GM20000 (cell line): ENCODE measurements at regions not wholly inside any gene's neighbourhood (a gene's known extent, or its start where the extent isn't known, plus 50 kb on each side); places are given as distances from the start of the nearest gene placed in this dataset.

Experiments
- DNase-seq: peaks from one replicate; pipeline ENCODE4 v3.0.0; 2012; ENCODE audit warnings: low spot score
- TF ChIP-seq, protein P1 (sequence below): IDR thresholded peaks from 2 replicates; pipeline ENCODE4 v1.5.1; 2012; ENCODE audit warnings: mild to moderate bottlenecking, control low read depth; ENCODE audit errors: extremely low read depth, missing control alignments

GRCh38 chr2:128876986-128877983 is 558.6 kb upstream of the HS6ST1 start:
- TF ChIP-seq, protein P1, sequence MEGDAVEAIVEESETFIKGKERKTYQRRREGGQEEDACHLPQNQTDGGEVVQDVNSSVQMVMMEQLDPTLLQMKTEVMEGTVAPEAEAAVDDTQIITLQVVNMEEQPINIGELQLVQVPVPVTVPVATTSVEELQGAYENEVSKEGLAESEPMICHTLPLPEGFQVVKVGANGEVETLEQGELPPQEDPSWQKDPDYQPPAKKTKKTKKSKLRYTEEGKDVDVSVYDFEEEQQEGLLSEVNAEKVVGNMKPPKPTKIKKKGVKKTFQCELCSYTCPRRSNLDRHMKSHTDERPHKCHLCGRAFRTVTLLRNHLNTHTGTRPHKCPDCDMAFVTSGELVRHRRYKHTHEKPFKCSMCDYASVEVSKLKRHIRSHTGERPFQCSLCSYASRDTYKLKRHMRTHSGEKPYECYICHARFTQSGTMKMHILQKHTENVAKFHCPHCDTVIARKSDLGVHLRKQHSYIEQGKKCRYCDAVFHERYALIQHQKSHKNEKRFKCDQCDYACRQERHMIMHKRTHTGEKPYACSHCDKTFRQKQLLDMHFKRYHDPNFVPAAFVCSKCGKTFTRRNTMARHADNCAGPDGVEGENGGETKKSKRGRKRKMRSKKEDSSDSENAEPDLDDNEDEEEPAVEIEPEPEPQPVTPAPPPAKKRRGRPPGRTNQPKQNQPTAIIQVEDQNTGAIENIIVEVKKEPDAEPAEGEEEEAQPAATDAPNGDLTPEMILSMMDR, result no peak
- DNase-seq, result no peak

DNA sequence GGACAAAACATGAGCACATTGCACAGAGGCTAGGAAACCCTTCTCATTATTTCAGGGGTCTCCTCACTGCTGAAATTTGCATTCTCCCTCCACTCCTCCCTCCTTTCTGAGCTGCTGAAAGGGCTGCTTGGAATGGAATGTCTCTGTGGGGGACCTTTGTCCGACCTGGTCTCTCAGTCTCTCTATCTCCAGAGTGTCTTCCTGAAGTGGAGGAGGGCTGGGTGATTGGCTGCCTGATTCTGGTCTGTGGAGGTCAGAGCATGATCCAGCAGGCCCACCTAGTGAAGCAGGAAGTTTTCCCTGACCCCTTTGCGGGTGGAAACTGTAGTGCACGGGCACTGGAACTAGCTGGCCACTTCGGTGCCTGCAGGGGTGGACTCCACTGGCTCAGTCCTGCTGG is 560.5 kb upstream of the HS6ST1 start:
- DNase-seq, result no peak
- TF ChIP-seq, protein P1, result no peak

DNA sequence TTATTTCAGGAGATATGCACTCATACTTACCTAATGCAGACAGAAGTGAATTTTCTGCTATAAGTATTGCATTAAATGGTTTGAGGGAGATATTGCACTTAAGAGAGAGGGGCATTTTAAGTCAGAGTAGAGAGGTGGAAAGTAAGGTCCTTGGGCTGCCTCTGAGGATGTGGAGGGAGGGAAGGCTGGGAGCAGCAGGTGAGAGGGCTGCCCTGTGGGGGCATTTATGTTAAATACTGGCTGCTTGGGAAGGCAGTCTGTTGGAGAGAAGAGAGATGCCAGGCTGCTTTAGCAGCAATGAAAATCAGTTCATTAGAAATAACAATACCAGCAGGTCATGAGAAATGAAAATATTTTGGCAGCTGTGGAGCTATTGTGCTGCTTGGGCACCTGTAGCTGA is 576.2 kb upstream of the HS6ST1 start:
- TF ChIP-seq, protein P1, result no peak
- no peak for DNase-seq

GRCh38 chr2:128901572-128902391 is 583.1 kb upstream of the HS6ST1 start:
- DNase-seq, result no peak
- TF ChIP-seq, protein P1, result no peak

DNA sequence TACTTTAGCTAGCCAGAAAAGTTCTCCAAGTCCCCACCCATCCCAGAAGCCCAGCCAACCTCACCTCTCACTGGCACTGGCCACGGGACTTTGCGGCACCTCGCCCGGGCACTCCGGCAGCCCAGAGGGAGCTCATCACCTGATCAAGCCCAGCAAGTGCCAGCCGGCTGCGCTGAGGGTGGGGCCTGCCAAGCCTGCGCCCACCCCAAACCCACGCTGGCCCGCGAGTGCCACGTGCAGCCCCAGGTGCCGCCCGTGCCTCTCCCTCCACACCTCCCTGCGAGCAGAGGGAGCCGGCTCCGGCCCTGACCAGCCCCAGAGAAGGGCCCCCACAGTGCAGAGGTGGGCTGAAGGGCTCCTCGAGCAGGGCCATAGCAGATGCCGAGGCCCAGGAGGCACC is 585.0 kb upstream of the HS6ST1 start:
- TF ChIP-seq, protein P1, result no peak
- DNase-seq, result no peak

DNA sequence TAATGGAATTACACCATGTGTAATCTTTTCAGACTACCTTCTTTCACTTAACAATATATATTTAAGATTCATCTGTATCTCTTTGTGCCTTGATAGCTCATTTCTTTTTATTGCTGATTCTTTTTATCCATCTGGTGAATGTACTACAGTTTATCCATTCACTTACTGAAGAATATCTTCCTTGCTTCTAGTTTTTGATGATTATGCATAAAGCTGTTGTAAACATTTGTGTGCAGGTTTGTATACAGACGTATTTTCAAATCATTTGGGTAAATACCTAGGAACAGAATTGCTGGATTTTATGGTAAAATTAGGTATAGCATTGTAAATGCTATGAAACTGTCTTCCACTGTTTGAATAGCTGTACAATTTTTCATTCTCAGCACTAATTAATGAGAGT is 592.6 kb upstream of the HS6ST1 start:
- no peak for DNase-seq
- TF ChIP-seq, protein P1, result no peak

- TF ChIP-seq, protein P1, result no peak
- DNase-seq, result no peak
Measured at GRCh38 chr2:128914320-128914719, 595.7 kb upstream of the HS6ST1 start.
